C4-2B (cell line): ENCODE measurements at regions not wholly inside any gene's neighbourhood (a gene's known extent, or its start where the extent isn't known, plus 50 kb on each side); places are given as distances from the start of the nearest gene placed in this dataset.

Source experiments
- CTCF ChIP-seq: fragments of 450-650 bp; conservative IDR thresholded peaks from 2 replicates; pipeline ENCODE4 v1.5.1; 2017; ENCODE audit warnings: mild to moderate bottlenecking
- ZFX ChIP-seq: fragments of 450-650 bp; IDR thresholded peaks from 2 replicates; pipeline ENCODE4 v1.6.1; 2017

GRCh38 chr7:85498031-85498430 lies 311.2 kb upstream of the SEMA3D start:
- no peak for TF ChIP-seq CTCF
- TF ChIP-seq ZFX, result no peak
